Mucosa of gallbladder (tissue), 1 donor: ENCODE measurements at regions not wholly inside any gene's neighbourhood (a gene's known extent, or its start where the extent isn't known, plus 50 kb on each side); places are given as distances from the start of the nearest gene placed in this dataset.
A peak's percentile ranks its signal among the peaks of the same experiment; 100 is the strongest.
"Not testable (repeated sequence)": the region's sequence is repeated elsewhere in the genome, so short reads cannot be mapped to it uniquely, and the experiment has no call there.

Experiments used
- DNase-seq: peaks from one replicate; pipeline ENCODE4 v3.0.0-alpha.2; 2020; ENCODE audit warnings: low spot score
- donor health status: DM: no; HTN: no; CAD: no.

DNA sequence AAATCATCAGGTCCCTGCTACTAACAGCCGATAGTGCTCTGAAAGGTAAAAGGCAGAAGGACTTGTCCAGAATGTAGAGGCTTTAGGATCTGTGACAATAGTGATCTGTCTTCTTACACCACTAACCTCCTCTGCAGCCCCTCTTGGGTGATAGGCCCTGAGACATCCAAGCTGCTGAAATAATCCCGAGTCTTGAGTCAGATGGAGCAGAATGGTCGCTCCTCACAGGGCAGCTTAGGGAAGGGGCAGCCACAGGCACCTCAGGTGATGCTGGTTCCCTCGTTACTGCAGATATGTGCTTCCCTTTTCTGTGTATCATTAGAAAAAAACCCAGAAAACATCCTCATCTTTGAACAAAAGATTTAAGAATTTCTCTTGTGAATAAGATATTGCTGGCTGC lies 157.1 kb upstream of the DLX2 start:
- DNase-seq = no peak

DNA sequence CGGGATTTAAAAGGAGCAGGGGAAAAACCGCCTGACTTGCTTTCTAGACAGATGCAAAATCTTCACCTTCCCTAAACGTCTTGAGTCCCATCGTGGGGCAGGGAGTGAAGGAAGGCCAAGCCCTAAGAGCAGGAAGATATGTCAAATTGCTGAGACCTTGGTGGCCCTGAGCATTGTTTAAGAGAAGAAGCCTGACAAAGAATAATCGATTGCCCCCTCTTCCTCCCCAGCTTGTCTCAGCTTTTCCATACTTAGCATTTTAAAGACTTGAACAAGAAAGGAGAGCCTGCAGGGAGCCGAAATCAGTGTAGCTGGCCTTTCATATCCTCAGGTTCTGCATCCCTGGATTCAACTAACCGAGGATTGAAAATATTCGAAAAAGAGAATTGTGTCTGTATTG lies 157.6 kb upstream of the DLX2 start:
- DNase-seq = no peak

DNA sequence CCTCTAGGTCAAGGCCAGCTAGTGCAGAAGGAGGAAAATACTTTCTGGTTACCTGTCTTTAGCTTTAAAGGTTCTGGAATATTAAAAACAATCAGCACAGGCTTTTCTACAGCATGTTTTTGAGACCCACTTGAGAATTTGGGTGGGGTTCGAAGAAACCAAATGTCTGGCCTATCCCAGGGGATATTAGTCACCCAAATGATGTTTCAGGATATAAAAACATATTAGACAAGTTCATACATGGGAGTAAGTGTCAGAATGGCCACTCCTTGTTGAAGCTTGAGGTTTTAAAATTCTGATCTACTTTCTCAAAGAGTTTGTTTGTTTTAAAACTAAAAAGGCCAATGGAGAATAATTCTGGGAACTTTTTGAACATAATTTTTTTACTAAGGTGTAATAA lies 158.6 kb upstream of the DLX2 start:
- no peak for DNase-seq

DNA sequence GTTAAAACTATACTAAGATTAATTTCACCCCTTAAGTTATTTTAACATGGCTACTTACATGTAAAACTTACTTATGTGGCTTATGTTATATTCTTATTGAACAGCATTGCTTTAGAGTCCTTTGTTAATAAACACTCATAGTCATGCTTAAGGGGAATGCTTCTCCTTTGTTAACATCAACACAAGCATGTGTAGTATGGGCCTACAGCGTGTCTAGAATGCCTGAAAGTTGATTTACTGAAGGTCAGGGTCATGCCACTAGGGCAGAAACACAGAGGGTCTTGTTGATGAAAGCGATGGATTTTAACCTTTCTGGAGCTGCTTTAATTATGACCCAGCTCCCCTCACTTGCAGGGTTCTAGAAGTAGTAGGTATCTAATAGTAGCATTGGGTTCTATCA lies 159.8 kb upstream of the DLX2 start:
- DNase-seq = no peak

DNA sequence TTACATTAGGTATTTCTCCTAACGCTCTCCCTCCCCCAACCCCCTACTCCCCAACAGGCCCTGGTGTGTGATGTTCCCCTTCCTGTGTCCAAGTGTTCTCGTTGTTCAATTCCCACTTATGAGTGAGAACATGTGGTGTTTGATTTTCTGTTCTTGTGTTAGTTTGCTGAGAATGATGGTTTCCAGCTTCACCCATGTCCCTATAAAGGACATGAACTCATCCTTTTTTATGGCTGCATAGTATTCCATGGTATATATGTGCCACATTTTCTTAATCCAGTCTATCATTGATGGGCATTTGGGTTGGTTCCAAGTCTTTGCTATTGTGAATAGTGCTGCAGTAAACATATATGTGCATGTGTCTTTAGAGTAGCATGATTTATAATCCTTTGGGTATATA lies 162.1 kb upstream of the DLX2 start:
- DNase-seq = not testable (repeated sequence)

DNA sequence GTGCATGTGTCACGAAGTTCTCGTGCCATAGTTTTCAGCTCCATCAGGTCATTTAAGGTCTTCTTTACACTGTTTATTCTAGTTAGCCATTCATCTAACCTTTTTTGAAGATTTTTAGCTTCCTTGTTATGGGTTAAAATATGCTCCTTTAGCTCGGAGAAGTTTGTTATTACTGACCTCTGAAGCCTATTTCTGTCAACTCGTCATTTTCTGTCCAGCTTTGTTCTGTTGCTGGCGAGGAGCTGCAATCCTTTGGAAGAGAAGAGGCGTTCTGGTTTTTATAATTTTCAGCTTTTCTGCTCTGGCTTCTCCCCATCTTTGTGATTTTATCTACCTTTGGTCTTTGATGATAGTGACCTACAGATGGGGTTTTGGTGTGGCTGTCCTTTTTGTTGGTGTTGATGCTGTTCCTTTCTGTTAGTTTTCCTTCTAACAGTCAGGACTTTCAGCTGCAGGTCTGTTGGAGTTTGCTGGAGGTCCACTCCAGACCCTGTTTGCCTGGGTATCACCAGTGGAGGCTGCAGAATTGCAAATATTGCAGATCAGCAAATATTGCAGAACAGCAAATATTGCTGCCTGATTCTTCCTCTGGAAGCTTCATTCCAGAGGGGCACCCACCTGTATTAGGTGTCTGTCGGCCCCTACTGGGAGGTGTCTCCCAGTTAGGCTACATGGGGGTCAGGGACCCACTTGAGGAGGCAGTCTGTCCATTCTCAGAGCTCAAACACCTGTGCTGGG lies 157.7 kb upstream of the ITGA6 start:
- not testable (repeated sequence) for DNase-seq

DNA sequence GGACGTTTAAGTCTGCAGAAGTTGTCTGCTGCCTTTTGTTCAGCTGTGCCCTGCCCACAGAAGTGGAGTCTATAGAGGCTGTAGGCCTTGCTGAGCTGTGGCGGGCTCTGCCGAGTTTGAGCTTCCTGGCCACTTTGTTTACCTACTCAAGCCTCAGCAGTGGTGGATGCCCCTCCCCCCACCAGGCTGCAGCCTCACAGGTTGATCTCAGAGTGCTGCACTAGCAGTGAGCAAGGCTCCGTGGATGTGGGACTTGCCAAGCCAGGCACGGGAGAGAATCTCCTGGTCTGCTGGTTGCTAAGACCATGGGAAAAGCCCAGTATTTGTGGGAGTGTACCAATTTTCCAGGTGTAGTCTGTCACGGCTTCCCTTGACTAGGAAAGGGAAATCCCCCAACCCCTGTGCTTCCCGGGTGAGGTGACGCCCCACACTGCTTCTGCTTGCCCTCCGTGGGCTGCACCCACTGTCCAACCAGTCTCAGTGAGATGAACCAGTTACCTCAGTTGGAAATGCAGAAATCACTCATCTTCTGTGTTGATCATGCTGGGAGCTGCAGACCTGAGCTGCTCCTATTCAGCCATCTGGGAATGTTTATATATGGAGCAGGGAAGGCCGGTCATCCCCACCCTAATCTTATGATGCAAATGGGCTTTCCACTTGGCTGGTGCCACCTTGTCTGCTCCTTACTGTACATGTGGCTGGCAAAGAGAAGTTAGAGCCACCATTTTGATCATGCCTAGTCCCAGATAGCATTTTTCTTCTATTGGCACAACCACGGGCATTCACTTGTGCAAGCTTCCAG lies 156.9 kb upstream of the ITGA6 start:
- peak; percentile 34 for DNase-seq

DNA sequence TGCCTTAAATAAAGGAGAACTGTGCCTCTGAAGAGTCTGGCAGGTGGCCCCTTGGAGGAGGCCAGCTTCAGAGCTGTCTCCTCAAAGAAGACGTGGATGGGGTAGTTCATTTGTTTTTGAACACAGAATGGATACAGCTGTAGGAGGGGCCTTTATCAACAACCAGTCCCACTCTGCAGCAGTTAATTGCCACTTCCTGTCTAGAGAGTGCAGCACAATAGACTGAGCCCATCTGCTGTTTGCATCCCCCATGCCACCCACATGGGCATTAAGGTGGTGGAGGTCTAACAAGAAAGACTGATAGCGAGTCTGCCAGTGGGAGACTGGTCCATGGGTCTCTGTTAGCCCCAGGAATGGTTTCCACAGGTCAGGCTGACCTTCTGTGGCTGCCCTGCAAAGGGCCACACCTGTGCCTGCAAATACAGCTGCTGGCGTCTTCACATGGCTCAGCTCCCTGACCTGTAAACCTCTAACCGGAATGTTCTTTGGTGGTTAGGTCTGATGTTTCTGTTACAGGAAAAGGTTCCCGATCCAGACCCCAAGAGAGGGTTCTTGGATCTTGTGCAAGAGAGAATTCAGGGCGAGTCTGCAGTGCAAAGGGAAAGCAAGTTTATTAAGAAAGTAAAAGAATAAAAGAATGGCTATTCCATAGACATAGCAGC lies 153.3 kb upstream of the ITGA6 start:
- DNase-seq = no peak

DNA sequence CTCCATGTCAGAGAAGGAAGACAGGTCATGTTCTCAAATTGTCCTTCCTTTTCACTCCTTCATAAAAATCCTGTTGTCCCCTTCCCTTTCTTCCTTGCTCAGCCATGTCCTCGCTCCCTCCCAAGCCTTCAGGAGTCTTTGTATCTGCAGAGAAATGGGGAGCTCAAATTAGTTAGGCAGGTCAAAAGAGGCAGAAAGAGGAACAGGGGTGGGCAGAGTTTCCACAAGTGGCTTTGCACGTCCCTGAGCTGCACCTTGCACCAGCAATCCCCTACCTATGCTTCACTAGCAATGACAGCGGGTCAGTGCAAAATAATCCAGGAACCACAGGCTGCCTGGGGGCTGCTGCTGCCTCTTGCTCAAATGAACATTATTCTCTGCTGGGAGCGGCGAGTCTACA lies 152.1 kb upstream of the ITGA6 start:
- no peak for DNase-seq

DNA sequence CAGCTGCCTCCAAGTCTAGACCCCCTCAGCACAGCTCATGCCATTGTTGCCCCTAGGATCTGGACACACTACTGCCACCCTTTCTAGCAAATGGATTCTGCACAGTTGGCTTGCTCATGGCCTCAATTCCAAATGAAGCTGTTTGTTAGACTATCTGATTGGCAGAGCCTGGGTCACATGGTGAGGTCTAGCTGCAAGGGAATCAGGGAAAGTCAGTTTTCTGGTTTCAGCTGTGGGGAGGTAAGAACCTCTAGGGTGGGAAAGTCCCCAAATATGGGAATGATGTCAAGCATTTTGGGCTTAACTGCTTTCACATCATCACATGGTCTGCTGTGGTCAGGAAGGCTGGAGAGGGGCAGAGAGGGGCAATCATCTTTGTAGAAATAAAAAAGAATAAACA lies 150.4 kb upstream of the ITGA6 start:
- DNase-seq = no peak

DNA sequence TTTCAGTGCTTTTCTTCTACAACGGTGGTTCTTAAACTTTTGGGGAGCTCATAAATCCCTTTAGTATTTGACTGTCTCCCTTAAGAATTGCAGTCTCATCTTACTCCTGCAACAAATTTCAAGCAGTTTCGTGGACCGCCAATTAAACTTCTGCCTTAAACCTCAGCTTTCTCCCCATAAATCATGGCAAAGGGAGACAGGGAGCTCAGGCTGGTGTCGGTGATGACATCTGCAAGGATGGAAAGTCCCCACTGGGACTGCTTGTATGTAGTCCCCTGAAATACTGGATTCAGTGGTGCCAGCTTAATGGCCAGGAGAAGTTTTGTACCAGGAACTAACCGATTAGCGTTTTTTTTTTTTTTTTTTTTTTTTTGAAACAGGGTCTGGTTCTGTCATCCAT lies 148.7 kb upstream of the ITGA6 start:
- no peak for DNase-seq

DNA sequence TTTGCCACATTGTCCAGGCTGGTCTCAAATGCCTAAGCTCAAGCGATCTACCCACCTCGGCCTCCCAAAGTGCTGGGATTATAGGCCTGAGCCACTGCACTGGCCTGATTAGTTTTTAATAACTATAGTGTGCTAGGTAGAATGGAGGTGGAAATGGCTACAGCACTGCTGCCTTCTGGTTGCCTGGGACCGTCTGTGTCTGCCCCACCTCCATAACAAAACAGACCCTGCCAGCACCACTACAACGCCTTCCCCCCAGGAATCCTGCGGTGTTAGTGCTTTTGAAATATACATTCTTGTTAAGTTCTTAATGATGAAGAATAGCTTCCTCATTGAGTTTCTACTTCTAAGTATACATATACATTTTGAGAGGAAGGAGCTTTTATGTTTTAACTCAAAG lies 148.2 kb upstream of the ITGA6 start:
- no peak for DNase-seq

DNA sequence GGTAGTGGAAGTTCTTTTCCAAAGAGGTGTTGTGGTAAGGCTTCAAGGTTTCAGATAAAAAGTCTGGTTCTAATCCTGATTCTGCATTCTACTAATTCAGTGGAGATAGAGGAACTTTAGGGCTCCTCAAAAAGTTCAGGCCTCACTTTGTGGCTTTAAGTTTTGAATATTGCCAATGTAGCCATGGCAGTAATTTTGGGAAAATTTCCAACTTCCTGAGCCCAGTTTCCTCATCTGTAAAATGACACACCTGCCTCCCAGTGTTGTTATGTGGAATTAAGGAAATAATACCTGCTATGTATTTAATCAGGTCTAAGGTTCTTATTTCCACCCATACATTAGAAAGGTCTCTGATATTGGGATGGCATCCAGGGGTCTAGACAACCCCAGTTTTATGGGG lies 147.6 kb upstream of the ITGA6 start:
- DNase-seq = no peak

DNA sequence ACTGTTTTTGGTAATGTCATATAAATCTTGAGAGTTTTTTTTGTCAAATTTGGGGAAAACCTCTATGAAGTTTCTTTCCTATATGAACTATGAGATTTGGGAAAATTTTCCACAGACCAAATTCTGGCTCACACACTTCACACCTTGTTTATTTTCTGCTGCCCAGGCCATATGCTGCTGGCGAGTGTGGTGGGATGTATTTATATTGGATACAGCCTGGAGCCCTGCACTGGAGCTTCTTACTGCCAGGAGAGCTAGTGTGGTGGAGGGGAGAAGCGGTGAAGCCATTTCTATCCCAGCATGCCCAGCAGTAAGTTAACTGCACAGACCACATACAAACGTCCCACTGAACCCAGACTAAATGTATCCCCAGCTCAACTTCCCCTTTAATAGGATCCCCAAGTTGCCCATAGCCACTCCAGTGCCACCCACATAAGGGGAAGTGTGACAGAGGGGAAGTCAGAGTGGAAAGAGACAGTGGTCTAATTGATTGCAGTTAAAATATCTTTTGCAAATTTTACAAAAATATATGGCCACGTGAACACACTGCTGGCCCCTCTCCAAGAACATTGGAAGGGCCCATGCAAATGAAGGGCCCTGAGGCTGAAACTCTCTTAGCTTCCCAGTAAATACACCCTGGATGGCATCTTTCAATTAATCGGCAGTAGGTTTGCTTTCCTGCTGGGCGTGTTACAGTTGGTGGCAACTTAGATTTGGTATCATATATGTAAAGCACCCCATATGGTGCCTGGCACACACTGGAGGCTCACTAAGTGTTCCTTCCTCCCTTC lies 146.6 kb upstream of the ITGA6 start:
- DNase-seq = no peak

DNA sequence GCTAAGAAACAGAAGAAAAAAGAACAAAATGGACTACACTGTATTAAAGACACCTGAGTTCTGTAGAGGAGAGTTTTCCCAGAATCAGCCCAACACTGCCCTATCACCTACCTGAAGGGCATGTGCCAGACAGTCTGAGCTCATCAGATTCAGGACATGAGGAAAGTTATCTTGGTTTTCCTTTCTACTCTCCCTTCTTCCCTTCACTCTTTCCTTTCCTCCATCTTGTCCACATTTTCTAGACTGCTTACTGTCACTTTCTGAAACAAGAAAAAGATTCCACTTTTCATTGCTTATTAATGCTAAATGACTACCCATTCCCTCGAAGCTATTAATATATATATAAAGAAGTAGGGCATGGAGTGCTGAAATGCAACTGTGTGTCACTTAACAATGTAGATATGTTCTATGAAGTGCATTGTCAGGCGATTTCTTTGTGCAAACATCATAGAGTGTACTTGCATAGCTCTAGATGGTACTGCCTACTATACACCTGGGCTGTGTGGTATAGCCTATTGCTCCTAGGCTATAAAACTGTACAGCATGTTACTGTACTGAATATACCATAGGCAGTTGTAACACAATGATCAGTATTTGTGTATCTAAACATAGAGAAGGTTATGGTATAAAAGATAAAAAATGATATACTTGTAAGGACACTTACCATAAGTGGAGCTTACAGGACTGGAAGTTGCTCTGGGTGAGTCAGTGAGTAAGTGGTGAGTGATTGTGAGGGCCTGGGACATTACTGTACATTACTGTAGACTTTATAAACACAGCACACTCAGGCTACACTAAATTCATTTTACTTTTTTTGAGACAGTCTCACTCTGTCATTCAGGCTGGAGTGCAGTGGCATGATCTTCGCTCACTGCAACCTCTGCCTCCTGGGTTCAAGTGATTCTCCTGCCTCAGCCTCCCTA lies 145.5 kb upstream of the ITGA6 start:
- DNase-seq = no peak

DNA sequence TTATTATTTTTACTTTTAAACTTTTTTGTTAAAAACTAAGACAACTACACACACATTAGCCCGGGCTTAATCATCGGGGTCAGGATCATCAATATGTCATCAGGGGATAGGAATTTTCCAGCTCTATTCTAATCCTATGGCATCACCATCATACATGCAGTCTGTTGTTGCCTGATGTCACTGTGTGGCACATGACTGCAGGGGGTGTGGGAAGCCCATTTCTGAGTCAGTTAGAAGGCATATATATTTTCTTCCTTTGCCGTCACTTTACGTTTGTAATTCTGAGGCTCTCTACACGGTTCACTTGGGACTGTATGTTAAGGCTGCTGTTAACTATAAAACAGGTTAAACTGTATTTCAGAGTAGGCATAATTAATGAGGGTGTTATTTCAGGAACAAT lies 144.4 kb upstream of the ITGA6 start:
- DNase-seq = no peak

DNA sequence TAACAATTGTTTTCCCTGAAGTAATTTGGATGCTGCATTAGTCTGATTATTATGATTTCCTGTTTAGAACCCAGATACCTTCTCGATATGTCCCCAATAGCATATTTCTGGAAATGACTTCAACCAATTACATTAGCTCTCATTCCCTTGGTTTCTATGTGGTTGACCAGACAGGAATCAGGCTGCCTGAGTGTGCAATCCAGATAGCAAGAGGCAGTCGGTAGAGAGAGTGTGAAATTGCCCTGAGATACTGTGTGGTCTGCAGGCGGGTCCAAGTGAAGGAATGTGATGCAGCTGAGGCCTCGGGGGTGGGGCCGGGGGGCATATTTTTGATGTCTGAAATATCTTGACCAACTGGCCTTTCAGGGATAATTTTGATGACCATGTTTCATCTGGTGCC lies 143.9 kb upstream of the ITGA6 start:
- no peak for DNase-seq

DNA sequence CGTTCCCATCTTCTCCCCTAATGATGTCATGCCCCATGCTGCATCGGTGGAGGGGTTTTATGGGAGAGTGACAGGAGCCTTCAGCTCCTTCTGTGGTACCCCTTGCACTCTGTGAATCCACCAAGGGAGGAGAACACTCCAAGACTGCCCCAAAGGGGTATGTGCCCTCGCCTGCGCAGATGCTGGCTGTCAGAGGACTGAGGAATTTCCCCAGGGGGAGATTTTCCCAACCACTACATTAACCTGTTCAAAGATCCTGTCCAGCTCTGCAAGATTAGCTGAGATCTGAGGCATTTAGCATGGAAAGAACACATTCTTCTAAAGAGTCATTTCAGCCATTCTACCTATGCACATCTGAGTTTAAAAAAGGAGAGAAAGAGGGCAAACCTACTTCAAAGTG lies 143.2 kb upstream of the ITGA6 start:
- no peak for DNase-seq

DNA sequence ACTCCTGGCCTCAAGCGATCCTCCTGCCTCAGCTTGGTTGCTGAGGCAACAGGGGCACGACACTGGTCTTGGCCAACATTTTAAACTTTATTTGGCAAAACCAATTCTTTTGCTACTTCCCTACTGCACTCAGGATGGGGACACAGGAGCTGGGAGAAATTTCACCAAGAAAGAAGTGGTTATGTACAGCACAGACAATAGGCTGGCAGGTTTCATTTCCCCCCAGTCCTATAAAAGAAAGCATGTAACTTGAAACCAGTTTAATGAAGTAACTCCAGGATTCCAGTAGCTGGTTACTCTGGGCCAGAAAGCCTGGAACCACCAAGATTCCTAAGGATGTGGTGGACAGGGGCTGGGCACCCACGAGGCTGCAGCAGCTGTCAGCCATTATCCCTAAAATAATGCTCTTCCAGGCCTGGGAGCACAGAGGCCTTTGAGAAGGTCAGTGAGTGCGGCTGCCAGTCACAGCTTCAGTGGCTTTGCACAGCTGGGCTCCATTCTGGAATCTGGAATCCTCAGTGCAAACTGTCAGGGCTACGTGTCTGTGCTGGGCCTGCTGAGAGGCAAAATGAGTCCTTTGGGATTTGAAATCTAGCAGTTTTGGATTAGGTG lies 142.3 kb upstream of the ITGA6 start:
- DNase-seq = no peak

DNA sequence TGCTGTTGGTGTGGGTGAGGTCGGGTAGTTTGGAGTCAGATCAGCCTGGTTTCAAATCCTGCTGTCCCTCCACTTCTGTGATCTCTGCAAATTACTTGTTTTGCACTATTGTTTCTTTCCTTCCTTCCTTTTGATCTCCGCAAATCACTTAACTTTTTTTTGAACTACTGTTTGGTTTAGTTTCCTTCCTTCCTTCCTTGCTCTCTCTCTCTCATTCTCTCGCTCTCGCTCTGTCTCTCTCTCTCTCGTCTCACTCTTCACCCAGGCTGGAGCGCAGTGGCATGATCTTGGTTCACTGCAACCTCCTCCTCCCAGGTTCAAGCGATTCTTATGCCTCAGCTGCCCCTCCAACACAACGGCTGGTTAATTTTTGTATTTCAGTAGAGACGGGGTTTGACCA lies 141.6 kb upstream of the ITGA6 start:
- no peak for DNase-seq

DNA sequence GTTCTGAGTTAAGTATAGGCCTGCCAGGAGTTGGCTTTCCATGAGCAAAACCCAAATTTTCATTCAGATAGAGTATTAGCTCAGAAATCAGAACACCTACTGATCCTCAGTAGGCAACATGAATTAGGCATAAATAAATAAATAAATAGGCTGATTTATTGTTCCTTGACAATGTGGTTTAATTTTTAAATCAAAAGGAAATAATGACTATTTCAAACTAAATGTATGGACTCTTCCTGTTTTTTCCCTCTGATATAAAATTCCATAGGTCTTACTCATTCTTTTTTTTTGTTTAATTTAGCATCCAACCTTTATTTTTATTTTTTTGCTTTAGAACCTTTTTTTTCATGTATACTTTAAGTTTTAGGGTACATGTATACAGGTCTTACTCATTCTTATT lies 140.2 kb upstream of the ITGA6 start:
- DNase-seq = no peak
